ENCODE measurements at regions not wholly inside any gene's neighbourhood (a gene's known extent, or its start where the extent isn't known, plus 50 kb on each side); places are given as distances from the start of the nearest gene placed in this dataset.

DNA sequence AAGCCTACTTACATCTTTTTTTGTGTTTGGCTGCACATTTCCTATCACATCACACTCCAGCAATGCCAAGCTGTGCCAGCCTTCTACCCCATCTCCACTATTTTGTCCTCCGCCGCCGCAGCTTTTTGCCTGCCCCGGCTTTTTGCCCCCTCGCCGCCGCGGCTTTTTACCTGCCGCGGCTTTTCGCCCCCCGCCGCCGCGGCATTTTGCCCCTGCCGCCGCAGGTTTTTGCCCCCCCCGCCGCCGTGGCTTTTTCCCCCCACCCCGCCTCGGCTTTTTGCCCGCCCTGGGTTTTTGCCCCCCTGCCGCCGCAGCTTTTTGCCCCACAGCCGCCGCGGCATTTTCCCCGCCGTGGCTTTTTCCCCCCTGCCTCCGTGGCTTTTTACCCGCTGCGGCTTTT is 506.0 kb downstream of the ZNF37A start:
- TF ChIP-seq, protein P1, sequence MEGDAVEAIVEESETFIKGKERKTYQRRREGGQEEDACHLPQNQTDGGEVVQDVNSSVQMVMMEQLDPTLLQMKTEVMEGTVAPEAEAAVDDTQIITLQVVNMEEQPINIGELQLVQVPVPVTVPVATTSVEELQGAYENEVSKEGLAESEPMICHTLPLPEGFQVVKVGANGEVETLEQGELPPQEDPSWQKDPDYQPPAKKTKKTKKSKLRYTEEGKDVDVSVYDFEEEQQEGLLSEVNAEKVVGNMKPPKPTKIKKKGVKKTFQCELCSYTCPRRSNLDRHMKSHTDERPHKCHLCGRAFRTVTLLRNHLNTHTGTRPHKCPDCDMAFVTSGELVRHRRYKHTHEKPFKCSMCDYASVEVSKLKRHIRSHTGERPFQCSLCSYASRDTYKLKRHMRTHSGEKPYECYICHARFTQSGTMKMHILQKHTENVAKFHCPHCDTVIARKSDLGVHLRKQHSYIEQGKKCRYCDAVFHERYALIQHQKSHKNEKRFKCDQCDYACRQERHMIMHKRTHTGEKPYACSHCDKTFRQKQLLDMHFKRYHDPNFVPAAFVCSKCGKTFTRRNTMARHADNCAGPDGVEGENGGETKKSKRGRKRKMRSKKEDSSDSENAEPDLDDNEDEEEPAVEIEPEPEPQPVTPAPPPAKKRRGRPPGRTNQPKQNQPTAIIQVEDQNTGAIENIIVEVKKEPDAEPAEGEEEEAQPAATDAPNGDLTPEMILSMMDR (IDR thresholded peaks at IDR 0.05), result no peak
- no peak for TF ChIP-seq POLR2A (IDR thresholded peaks at IDR 0.05)

Measured in suprapubic skin (tissue), 3 donors.